HK-2 (cell line): ENCODE measurements at regions not wholly inside any gene's neighbourhood (a gene's known extent, or its start where the extent isn't known, plus 50 kb on each side); places are given as distances from the start of the nearest gene placed in this dataset.
A peak's percentile ranks its signal among the peaks of the same experiment; 100 is the strongest.
"Not testable (repeated sequence)": the region's sequence is repeated elsewhere in the genome, so short reads cannot be mapped to it uniquely, and the experiment has no call there.

Experiments
- DNase-seq: peaks from one replicate; pipeline ENCODE4 v3.0.0-alpha.2; 2018; ENCODE audit not compliant: unreplicated experiment

- no peak for DNase-seq
Measured at GRCh38 chr9:2496934-2497333, 124.7 kb upstream of the VLDLR start.

GRCh38 chr9:2497666-2498400, 123.8 kb upstream of the VLDLR start:
- DNase-seq, result no peak

- no peak for DNase-seq
Measured at GRCh38 chr9:2502210-2502609, 119.4 kb upstream of the VLDLR start.

- DNase-seq, result no peak
Measured at GRCh38 chr9:2502760-2503159, 118.8 kb upstream of the VLDLR start.

GRCh38 chr9:2506321-2506720, 115.3 kb upstream of the VLDLR start:
- no peak for DNase-seq

GRCh38 chr9:2523591-2523990, 98.0 kb upstream of the VLDLR start:
- no peak for DNase-seq

GRCh38 chr9:2524601-2525000, 97.0 kb upstream of the VLDLR start:
- DNase-seq, result no peak

- DNase-seq, result no peak
Measured at GRCh38 chr9:2525147-2525546, 96.4 kb upstream of the VLDLR start.

- DNase-seq, result no peak
Measured at GRCh38 chr9:2526071-2526828, 95.3 kb upstream of the VLDLR start.

- no peak for DNase-seq
Measured at GRCh38 chr9:2531481-2531880, 90.1 kb upstream of the VLDLR start.

GRCh38 chr9:2536511-2536910, 85.1 kb upstream of the VLDLR start:
- no peak for DNase-seq

- no peak for DNase-seq
Measured at GRCh38 chr9:2545881-2546490, 75.6 kb upstream of the VLDLR start.

GRCh38 chr9:2555899-2556600, 65.5 kb upstream of the VLDLR start:
- not testable (repeated sequence) for DNase-seq

- no peak for DNase-seq
Measured at GRCh38 chr9:2557693-2558092, 63.9 kb upstream of the VLDLR start.

GRCh38 chr9:2559192-2560152, 62.1 kb upstream of the VLDLR start:
- DNase-seq, result peak; percentile 48

- no peak for DNase-seq
Measured at GRCh38 chr9:2560180-2560579, 61.4 kb upstream of the VLDLR start.

GRCh38 chr9:2565676-2566340, 55.8 kb upstream of the VLDLR start:
- DNase-seq, result no peak

GRCh38 chr9:2567922-2568321, 53.7 kb upstream of the VLDLR start:
- DNase-seq, result no peak

- no peak for DNase-seq
Measured at GRCh38 chr9:2568689-2569088, 52.9 kb upstream of the VLDLR start.

GRCh38 chr9:2570615-2571479, 50.7 kb upstream of the VLDLR start:
- DNase-seq, result peak; percentile 72
